ENCODE measurements at regions not wholly inside any gene's neighbourhood (a gene's known extent, or its start where the extent isn't known, plus 50 kb on each side); places are given as distances from the start of the nearest gene placed in this dataset.

DNA sequence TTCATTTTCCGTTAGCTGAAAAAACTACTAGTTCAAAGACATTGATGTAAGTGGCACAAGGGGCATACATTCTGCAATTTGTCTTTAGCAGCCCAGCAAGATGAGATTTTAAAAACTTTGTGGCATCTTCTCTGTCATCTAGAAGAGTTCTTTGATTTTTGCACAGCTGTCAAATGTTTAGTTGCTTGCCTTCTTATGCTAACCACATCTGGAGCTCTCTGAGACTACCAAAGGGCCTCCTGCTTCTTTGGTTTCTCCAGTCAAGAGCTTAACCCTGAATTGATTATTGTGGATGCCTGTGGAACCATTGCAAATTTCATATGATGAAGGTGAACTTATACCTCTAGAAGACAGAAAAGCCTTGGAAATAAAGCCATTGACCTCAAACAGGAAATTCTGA lies 468.7 kb upstream of the RGMA start:
- Histone ChIP-seq H3K27me3 (no peaks in the 10 kb centered on the region), H3K4me1 (no peaks in the 10 kb centered on the region), H3K27ac (no peak overlapping the region), H3K36me3 (no peaks in the 10 kb centered on the region), H3K9me3 (no peaks in the 10 kb centered on the region), H3K4me3 (no peak overlapping the region)
- no peak for DNase-seq (ENCODE audit: low spot score in 2 of 2)
- TF ChIP-seq POLR2AphosphoS5 (IDR thresholded peaks at IDR 0.05) (no peak), POLR2A (IDR thresholded peaks at IDR 0.05) (no peak)
- TF ChIP-seq, protein P1, sequence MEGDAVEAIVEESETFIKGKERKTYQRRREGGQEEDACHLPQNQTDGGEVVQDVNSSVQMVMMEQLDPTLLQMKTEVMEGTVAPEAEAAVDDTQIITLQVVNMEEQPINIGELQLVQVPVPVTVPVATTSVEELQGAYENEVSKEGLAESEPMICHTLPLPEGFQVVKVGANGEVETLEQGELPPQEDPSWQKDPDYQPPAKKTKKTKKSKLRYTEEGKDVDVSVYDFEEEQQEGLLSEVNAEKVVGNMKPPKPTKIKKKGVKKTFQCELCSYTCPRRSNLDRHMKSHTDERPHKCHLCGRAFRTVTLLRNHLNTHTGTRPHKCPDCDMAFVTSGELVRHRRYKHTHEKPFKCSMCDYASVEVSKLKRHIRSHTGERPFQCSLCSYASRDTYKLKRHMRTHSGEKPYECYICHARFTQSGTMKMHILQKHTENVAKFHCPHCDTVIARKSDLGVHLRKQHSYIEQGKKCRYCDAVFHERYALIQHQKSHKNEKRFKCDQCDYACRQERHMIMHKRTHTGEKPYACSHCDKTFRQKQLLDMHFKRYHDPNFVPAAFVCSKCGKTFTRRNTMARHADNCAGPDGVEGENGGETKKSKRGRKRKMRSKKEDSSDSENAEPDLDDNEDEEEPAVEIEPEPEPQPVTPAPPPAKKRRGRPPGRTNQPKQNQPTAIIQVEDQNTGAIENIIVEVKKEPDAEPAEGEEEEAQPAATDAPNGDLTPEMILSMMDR (IDR thresholded peaks at IDR 0.05): no peak
- intact Hi-C loops (cut with DNase I; ENCODE audit: low total_unique reads): no loop called here

DNA sequence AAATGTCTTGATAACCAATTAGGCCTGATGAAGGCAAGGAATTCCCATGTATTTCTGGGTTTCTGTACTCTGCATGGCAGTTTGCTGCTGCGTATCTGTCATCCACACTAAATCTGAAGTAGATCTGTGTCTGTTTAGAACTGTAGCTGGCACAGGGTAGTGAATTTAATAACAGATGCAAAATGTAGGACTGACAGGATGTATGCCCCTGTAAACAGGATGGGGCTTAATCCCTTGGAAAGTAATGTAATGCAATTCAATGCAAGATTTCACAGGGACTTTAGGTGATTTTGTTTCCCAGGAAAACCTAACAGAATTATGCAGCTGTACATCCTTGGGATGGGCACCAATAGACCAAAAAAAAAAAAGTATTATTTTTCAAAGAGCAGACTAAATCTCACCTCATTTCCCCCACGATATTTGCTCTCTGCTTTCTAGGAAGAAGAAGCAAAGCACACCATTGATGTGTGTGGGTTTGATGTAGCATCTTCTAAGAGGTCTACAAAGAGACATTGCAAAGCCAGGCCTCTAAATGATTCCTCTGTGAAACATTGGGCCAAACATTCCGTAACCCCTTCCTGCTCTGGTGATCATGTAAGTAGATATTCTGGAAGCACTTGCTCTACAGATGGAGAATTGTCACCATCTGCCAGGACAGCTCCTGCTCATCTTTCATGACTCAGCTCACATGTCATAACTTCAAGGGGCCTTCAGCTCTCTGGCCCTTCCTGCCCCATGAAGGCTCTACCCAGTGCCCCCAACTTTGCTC lies 464.3 kb upstream of the RGMA start:
- no peak for DNase-seq (ENCODE audit: low spot score in 2 of 2)
- no peaks in the 10 kb centered on the region for H3K27me3 ChIP-seq
- H3K9me3 ChIP-seq: no peaks in the 10 kb centered on the region
- no peak overlapping the region for H3K27ac ChIP-seq
- H3K36me3 ChIP-seq: no peaks in the 10 kb centered on the region
- TF ChIP-seq POLR2AphosphoS5 (IDR thresholded peaks at IDR 0.05) (no peak), POLR2A (IDR thresholded peaks at IDR 0.05) (no peak)
- no peak overlapping the region for H3K4me3 ChIP-seq
- no peaks in the 10 kb centered on the region for H3K4me1 ChIP-seq
- intact Hi-C loops (cut with DNase I; ENCODE audit: low total_unique reads): no loop called here

DNA sequence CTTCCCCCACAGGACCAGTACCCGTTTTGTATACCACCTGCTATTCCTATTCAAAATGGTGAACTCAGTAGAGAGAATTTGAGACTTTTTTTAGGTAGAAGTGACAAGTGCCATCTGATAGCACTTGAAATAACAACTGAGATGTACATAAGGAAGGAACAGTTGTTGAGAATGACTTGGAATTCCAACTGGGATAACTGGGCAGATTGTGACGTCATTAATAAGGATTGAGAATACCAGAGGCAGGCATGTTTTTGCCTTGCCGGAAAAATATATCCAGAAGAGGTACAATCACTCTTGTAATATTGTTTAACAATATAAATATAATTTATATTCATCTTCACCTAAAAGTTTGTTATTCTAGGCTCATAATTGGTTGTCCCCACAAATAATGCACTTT lies 454.1 kb upstream of the RGMA start:
- Histone ChIP-seq H3K36me3 (no peaks in the 10 kb centered on the region), H3K4me3 (no peak overlapping the region), H3K9me3 (peaks cover 4 to 6% of the 10 kb centered on the region in 2 donors), H3K27me3 (no peaks in the 10 kb centered on the region), H3K4me1 (no peaks in the 10 kb centered on the region), H3K27ac (no peak overlapping the region)
- no peak for DNase-seq (ENCODE audit: low spot score in 2 of 2)
- TF ChIP-seq POLR2AphosphoS5 (IDR thresholded peaks at IDR 0.05): no peak
- no peak for TF ChIP-seq POLR2A (IDR thresholded peaks at IDR 0.05)
- TF ChIP-seq, protein P1 (IDR thresholded peaks at IDR 0.05): no peak
- intact Hi-C loops (cut with DNase I; ENCODE audit: low total_unique reads): no loop called here

DNA sequence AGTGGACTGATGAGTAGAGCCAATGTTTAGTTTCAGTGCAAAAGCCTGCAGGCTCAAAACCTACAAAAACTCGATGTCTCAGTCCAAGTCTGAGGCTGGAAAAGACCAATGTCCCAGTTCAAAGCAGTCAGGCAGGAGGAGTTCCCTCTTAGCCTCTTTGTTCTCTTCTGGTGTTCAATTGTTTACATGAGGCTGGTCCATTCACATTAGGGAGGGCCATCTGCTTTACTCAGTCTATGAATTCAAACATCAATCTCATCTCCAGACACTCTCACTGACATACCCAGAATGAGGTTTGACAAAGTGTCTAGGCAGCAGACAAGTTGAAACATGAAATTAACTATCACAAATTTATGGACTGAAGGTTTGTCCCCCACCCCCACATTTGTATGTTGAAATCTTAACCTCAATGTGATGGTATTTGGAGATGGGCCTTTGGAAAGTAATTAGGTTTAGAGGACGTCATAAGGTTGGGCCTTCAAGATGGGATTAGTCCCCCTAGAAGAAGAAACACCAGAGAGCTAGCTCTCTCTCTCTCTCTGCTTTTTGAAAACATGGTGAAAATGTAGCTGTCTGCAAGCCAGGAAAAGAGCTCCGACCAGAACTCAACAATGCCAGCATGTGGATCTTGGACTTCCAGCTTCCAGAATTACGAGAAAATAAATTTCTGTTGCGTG lies 438.5 kb upstream of the RGMA start:
- H3K4me1 ChIP-seq: no peaks in the 10 kb centered on the region
- no peaks in the 10 kb centered on the region for H3K9me3 ChIP-seq
- no peaks in the 10 kb centered on the region for H3K36me3 ChIP-seq
- intact Hi-C loops (cut with DNase I; ENCODE audit: low total_unique reads): no loop called here
- no peaks in the 10 kb centered on the region for H3K27me3 ChIP-seq
- TF ChIP-seq POLR2AphosphoS5 (IDR thresholded peaks at IDR 0.05): no peak
- no peak for TF ChIP-seq POLR2A (IDR thresholded peaks at IDR 0.05)
- TF ChIP-seq, protein P1 (IDR thresholded peaks at IDR 0.05): no peak
- H3K27ac ChIP-seq: no peak overlapping the region
- no peak overlapping the region for H3K4me3 ChIP-seq
- DNase-seq (ENCODE audit: low spot score in 2 of 2): no peak

DNA sequence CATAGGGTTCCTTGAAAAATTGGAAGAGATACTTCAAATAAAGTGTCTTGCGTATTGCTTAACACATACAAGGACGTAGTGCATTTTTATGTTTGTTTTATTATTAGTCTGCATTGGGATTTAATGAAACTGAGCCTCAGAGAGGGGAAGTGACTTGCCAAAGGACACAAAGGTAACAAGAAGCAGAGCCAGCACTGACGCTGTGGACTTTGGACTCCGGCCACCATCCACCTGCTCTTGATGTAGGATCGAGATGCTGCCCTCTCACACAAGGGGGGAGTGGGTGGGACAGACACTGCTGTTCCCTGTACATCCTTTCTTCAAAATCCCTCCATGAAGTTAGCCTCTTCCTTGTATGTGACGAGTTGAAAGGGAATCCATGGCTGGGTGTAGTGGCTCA lies 435.4 kb upstream of the RGMA start:
- TF ChIP-seq POLR2AphosphoS5 (IDR thresholded peaks at IDR 0.05) (no peak), POLR2A (IDR thresholded peaks at IDR 0.05) (no peak)
- TF ChIP-seq, protein P1 (IDR thresholded peaks at IDR 0.05): no peak
- no peak overlapping the region for H3K27ac ChIP-seq
- H3K9me3 ChIP-seq: no peaks in the 10 kb centered on the region
- DNase-seq (ENCODE audit: low spot score in 2 of 2): no peak
- peaks cover 0 to 8% of the 10 kb centered on the region in 2 donors for H3K27me3 ChIP-seq
- H3K36me3 ChIP-seq: no peaks in the 10 kb centered on the region
- no peak overlapping the region for H3K4me3 ChIP-seq
- intact Hi-C loops (cut with DNase I; ENCODE audit: low total_unique reads): no loop called here
- H3K4me1 ChIP-seq: no peaks in the 10 kb centered on the region
